HG03135 (cell line): ENCODE measurements at regions not wholly inside any gene's neighbourhood (a gene's known extent, or its start where the extent isn't known, plus 50 kb on each side); places are given as distances from the start of the nearest gene placed in this dataset.
"Not testable (repeated sequence)": the region's sequence is repeated elsewhere in the genome, so short reads cannot be mapped to it uniquely, and the experiment has no call there.

Source experiments
- ATAC-seq: cut with Tn5 transposase; IDR thresholded peaks from one replicate; pipeline ENCODE4 v1.9.1; 2021; ENCODE audit warnings: mild to moderate bottlenecking, moderate library complexity; ENCODE audit not compliant: unreplicated experiment

DNA sequence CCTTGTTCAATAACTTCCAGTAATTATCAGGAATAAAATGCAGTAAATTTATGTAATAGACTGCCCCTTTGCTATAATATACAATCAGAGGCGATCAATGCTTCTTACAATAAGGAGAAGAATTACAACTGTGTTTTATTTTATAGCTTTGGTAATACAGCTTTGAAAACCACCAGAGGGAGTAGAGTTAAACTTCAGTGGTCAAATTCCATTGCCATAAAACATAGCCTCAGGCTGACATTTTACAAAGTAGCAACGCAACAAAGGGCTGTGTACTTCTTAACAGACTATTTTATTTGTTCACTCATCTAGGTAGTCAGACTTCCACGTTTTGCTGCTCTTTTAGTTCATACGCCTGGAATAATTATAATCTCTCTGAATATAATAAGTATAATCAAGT lies 58.5 kb downstream of the TEX13C start:
- ATAC-seq, result no peak

DNA sequence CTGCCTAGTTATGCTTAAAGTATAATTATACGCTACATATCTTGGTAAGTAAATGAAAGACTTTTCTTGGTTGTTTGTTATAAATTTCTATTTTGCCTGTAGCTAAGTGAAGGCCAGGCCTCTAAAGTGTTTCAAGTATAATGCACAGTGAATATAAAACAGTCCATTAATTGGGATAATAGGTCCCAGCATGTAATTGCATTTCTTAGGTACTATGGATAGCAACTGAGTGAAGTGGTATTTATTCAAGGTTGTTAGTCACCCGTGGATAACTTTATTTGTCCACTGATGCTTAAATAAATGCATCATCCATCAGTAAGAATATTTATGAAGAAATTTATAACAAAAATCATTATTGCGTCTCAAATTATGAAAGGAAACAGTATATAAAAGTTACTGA lies 59.1 kb downstream of the TEX13C start:
- ATAC-seq, result no peak

GRCh38 chrX:125382148-125382628 lies 62.5 kb downstream of the TEX13C start:
- no peak for ATAC-seq

- ATAC-seq, result no peak
These were observed 63.2 kb downstream of the TEX13C start for GRCh38 chrX:125382889-125383288.

DNA sequence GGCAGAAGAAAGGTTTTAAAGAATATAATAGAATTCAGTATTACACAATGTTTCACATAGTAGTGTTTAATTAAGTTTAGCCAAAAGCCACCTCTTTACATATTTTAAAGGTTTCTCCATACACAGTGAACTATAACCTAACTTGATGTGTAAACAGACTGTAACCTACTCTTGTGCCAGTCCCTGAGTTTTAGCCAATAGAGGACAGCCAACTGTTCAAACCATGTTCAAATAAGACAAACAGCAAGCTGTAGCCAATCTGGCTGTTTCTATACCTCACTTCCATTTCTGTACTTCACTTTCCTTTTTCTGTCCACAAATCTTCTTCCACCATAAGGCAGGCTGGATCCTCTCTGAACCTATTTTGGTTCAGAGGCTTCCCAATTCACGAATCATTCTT lies 65.2 kb downstream of the TEX13C start:
- no peak for ATAC-seq

DNA sequence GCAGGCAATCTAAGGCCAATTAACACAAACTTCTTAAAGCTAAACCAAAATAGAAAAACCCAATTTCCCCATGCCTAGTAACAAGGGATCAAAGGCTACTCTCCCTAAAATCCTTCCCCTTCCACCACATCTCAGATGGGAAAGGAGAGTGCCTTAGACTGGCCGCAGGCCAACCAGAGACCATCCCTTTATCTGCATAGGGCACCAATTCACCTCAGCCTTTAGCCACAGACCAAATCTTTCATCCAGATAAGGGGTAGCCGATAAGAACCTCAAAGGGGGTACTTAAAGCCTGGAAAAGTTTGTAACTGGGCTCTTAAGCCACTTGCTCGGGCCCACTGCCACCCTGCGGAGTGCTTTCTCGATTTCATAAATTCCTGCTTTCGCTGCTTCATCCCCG lies 68.3 kb downstream of the TEX13C start:
- no peak for ATAC-seq

DNA sequence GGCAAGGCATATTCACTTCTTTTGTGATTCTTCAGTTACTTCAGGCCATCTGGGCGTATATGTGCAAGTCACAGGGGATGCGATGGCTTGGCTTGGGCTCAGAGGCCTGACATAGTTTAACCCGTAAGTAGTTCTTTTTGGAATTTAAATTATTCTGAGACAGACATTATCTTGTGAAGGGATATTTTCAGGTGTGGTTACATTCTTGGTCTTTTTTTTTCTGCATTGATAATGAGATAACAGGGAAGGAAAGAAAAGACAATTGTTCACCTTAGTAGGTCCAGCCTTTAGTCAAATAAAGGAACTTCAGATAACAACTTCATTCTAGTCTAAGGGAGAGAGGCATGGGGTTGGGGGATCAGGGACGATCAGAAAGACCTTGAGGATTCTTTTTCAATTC lies 74.8 kb downstream of the TEX13C start:
- ATAC-seq, result no peak

DNA sequence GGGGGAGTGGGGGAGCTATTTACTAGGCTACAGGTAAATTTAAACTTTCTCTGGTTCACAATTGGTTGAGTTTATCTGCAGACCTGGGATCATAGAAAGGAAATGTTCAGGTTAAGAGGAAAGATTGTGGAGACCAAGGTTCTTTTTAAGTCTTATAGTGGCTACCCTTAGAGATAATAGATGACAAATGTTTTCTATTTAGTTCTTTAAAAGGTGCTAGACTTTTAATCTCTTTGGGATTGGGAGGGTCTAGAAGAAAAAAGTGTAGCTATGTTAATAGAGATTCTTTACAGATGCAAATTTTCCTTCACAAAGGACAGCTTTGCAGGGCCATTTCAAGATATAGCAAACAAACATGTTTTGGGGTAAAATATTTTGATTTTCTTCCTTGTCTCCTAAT lies 76.0 kb downstream of the TEX13C start:
- ATAC-seq, result no peak

- ATAC-seq, result no peak
These were observed 79.3 kb downstream of the TEX13C start for GRCh38 chrX:125398959-125399440.

DNA sequence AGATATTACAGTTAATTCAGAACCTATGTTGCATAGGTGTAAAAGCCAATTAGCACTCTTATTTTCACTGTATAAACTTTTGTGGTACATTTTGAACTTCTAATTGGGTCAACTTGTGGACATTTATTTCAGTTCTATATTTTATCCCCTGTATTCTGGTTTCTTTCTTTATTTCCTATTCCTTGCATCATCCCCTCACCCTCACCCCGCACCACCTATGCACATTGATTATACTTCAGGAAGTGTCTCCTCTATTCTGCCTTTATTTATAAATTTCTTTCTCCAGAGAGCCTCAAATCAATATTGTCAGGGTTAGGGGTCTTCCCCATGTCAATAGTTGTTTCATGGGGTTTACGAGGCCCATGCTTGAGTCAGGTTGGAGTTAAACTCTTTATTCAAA lies 83.1 kb downstream of the TEX13C start:
- ATAC-seq, result no peak

- ATAC-seq, result no peak
These were observed 85.0 kb downstream of the TEX13C start for GRCh38 chrX:125404667-125405160.

DNA sequence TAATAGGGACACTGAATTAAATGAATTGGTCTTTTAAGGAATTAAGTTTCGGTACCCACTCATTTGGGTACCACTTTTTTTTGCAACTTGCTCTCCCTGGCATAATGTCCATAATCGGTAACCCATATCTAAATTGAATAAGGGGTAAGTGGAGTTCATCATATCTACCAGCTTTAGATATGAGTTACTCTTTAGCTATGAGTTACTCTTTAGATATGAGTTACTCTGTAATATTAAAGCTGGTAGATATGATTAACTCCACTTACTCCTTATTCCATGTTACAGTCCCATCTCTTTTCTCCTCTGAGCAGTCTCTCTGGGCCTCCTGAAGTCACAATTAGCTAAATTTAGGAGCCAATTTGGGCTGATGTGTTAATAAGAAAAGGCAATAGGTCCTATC lies 85.7 kb downstream of the TEX13C start:
- ATAC-seq, result peak; percentile 62

DNA sequence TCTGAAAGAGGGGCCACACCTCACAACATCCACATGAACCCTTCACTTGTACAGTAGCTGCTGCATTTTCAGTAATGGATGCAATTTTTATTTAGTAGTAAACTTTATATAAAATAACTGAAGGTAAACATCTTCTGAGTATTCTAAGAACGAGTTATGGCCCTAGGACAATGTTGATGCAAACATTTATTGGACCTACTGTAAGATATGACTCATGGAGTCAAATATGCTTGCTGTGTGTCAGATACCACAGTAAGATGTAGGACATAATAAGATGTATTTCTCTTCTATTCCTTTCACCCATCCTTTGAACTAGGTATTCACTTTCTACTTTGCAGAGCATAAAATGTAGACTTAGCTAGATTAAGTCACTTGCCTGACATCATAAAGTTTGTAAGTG lies 87.6 kb downstream of the TEX13C start:
- ATAC-seq, result no peak

GRCh38 chrX:125420809-125421208 lies 101.1 kb downstream of the TEX13C start:
- ATAC-seq, result no peak

DNA sequence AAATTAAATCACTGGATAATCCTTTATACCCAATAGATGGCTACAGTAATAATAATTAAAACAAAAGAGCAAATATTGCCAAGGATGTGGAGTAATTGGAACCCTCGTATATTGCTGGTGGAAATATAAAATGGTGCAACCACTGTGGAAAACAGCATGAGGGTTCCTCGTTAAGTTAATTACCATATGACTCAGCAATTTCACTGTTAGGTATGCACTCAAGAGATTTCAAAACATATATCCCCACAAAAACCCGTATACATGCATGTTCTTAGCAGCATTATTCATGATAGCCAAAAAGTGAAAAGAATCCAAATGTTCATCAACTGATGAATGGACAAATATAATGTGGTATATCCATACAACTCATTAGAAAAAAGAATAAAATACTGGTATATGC lies 103.3 kb downstream of the TEX13C start:
- ATAC-seq, result no peak

DNA sequence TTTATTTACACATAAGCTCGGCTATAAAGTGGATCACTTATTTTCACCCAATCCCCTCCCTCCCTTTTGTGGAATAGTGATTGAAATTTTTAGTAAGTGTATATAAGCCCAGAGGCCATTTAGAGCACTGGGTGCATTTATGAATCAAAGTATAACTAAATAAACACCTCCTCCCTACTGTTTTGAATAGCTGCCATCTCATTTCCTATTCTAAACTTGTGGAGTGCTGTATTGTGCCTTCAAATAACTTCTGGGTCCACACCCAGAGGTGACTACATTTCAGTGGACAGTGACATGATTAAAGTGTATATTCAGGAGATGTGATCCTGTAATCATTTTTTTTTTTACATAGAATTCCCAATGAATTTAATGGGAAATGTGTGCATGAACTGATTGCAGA lies 104.9 kb downstream of the TEX13C start:
- ATAC-seq, result no peak

GRCh38 chrX:125436855-125437254 lies 117.2 kb downstream of the TEX13C start:
- no peak for ATAC-seq

- ATAC-seq, result no peak
These were observed 119.7 kb downstream of the TEX13C start for GRCh38 chrX:125439194-125439849.

DNA sequence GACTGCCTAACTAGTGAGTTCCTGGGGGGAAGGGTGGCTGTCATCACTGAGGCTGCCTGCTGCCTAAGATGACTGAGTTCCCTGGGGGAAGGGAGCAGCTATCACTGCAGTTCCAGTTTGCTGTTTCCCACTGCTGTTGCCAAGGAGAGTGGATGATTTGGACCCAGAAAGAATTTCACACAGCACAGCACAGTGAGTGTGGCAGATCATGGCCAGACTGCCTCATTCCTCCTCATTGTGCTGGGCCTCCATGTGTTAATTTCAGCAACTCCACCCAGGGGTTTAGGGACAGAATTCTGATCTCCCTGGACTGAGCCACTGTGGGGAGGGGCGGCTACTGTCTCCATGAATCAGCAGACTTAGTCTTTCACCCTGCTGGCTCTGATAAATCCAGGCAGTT lies 125.0 kb downstream of the TEX13C start:
- no peak for ATAC-seq

GRCh38 chrX:125475482-125475881 lies 155.8 kb downstream of the TEX13C start:
- ATAC-seq, result no peak

DNA sequence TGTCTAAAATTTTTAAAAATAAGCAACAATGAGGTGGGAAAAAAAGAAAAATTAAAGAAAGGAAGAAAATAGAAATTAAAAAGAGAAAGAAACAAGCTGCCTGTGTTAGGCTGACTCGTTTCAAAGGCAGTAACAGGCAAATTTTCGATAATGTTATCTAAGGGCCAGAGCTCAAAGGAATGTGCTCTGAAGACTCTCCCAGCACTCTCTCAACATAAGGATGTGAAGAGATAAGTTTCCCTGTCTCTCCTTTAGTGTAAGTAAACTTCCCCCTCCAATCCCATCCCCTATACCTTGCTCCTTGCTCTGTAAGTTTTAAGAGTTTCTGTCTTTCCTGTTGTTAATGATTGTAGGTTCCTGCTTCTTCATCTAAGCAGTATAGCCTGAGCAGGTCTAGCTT lies 172.8 kb downstream of the TEX13C start:
- no peak for ATAC-seq

DNA sequence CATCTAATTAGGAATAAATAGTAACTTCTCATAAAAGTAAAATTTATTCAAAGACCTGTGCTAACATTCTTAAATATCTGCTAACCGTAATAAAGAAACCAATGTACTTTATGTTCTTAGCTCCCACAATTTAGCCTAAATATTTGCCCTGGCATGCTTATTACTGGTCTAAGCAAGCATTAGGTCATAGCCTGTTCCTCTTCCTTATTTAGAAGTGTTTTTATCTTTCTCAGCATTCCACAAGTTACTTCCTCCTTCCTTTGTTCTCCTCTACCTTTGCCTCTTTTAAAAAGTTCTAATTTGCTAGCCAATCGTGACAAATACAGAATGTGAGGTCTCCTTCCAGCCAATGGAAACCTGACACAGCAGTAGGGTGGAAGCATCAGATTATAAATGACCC lies 173.3 kb downstream of the TEX13C start:
- not testable (repeated sequence) for ATAC-seq

DNA sequence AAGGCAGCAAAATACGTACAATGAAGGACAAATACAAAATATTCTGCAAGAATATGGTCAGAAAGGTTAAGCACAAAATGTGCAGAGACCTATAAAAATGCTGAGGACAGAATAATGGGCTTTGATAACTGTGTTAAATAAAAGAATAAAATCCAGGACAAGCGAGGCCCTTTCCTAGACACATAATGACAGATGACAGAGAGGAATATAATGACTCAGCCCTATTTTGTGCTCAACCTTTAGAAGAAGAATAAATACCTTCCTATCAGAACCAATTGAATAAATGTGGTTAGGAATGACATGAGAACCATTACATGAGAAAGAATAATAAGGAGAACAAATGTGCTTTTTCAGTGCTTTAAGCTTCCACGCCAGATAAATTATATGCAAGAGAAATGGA lies 178.0 kb downstream of the TEX13C start:
- no peak for ATAC-seq
